GM12878 (cell line): ENCODE measurements at regions not wholly inside any gene's neighbourhood (a gene's known extent, or its start where the extent isn't known, plus 50 kb on each side); places are given as distances from the start of the nearest gene placed in this dataset.

Source experiments
- ATAC-seq: fragments of 200-7000 bp; cut with Tn5 transposase; 3 replicates; pipeline ENCODE4 v1.9.1; 2020; ENCODE audit warnings: mild to moderate bottlenecking, moderate library complexity
- BruUV-seq: library from RNA; stranded (reverse); fragments of 400-500 nt; replicated peaks from 2 replicates; lab custom pipeline; 2021; lab: Mats Ljungman, UMichigan
- CTCF ChIA-PET: fragments of 300-600 bp; sonication (Branson Sonifier 250); formaldehyde crosslinking; extraction: SDS; loops from one replicate; lab custom pipeline; 2021; ENCODE audit warnings: inconsistent platforms; lab: Yijun Ruan, JAX
- POLR2A ChIA-PET: fragments of 350-600 bp; formaldehyde crosslinking; extraction: SDS; loops from one replicate; lab custom pipeline; 2021; ENCODE audit warnings: inconsistent platforms; lab: Charles Lee
- RAD21 ChIA-PET: fragments of 300-600 bp; sonication (Branson Sonifier 250); formaldehyde crosslinking; loops from one replicate; lab custom pipeline; 2023; ENCODE audit warnings: antibody characterized with exemption; ENCODE audit not compliant: unreplicated experiment; lab: Charles Lee
- SMC1A ChIA-PET: fragments of 300-600 bp; sonication (Branson Sonifier 250); formaldehyde crosslinking; loops from one replicate; lab custom pipeline; 2023; ENCODE audit not compliant: unreplicated experiment, uncharacterized antibody; lab: Charles Lee
- DNase-seq: peaks from one replicate; pipeline ENCODE4 v3.0.0-alpha.2; 2011; ENCODE audit warnings: low read depth, low spot score
- FAIRE-seq: peaks from 3 replicates; lab custom pipeline; 2011; peaks lifted over from hg19 to GRCh38; lab: Jason Lieb, UNC
- H2AFZ ChIP-seq: 2 replicates; pipeline ENCODE4 v1.6.0; 2011; ENCODE audit warnings: low read depth, low read length, control low read depth; ENCODE audit not compliant: control insufficient read depth
- H3K27ac ChIP-seq: 2 replicates; pipeline ENCODE4 v1.5.1; 2011; ENCODE audit warnings: control low read depth; ENCODE audit not compliant: control insufficient read depth, insufficient read depth
- H3K27me3 ChIP-seq, 2 experiments: replicated peaks in 1 of 2; 2 replicates each; pipeline versions ENCODE4 v1.6.0 to v1.6.1; 2011; ENCODE audit warnings: low read length in 1 of 2; ENCODE audit not compliant: control insufficient read depth in 2 of 2, insufficient read depth in 2 of 2
- H3K36me3 ChIP-seq, 2 experiments: 2 replicates each; pipeline ENCODE4 v1.5.1; 2011; ENCODE audit warnings: low read length in 1 of 2; ENCODE audit not compliant: control insufficient read depth in 2 of 2, insufficient read depth in 2 of 2
- H3K4me1 ChIP-seq: 2 replicates; pipeline ENCODE4 v1.6.1; 2011; ENCODE audit warnings: mild to moderate bottlenecking, low read length, moderate library complexity, mixed read lengths; ENCODE audit not compliant: control insufficient read depth, insufficient read depth
- H3K4me2 ChIP-seq: 2 replicates; pipeline ENCODE4 v1.6.0; 2011; ENCODE audit warnings: control low read depth; ENCODE audit not compliant: control insufficient read depth, insufficient read depth
- H3K4me3 ChIP-seq: fragments of 200-600 bp; sonication (generic); 2 replicates; pipeline ENCODE4 v1.5.1; 2016
- H3K79me2 ChIP-seq: 2 replicates; pipeline ENCODE4 v1.6.0; 2011; ENCODE audit warnings: low read length; ENCODE audit not compliant: control insufficient read depth, insufficient read depth
- H3K9ac ChIP-seq: 2 replicates; pipeline ENCODE4 v1.8.0; 2011; ENCODE audit warnings: low read length, control low read depth, mixed read lengths; ENCODE audit not compliant: control insufficient read depth, insufficient read depth
- H3K9me3 ChIP-seq: replicated peaks from 3 replicates; pipeline ENCODE4 v1.5.1; 2011; ENCODE audit warnings: mild to moderate bottlenecking, low read length; ENCODE audit not compliant: control insufficient read depth, insufficient read depth
- H4K20me1 ChIP-seq: 2 replicates; pipeline ENCODE4 v1.6.0; 2011; ENCODE audit not compliant: control insufficient read depth, insufficient read depth
- CEBPB ChIP-seq, 2 experiments: fragments of 150-350 bp in 1 of 2; IDR thresholded peaks; 2 replicates each; pipeline ENCODE4 v1.6.1; 2012 to 2014; ENCODE audit warnings: low read depth in 2 of 2, low read length in 2 of 2, borderline replicate concordance in 1 of 2, inconsistent platforms in 1 of 2
- GATAD2B ChIP-seq: fragments of 450-650 bp; conservative IDR thresholded peaks from 2 replicates; pipeline ENCODE4 v1.6.1; 2017; ENCODE audit warnings: low read depth, mild to moderate bottlenecking, moderate library complexity
- SIN3A ChIP-seq: IDR thresholded peaks from 2 replicates; pipeline ENCODE4 v1.6.1; 2012; ENCODE audit warnings: low read depth, low read length, improper control_type of control experiment
- SPI1 ChIP-seq: IDR thresholded peaks from 2 replicates; pipeline ENCODE4 v1.6.1; 2011; ENCODE audit warnings: low read depth, mild to moderate bottlenecking, low read length, moderate library complexity, borderline replicate concordance; ENCODE audit not compliant: insufficient read depth
- SRF ChIP-seq, 2 experiments: IDR thresholded peaks; 2 replicates each; pipeline ENCODE4 v1.6.1; 2011; ENCODE audit warnings: low read depth in 2 of 2, low read length in 2 of 2, mild to moderate bottlenecking in 1 of 2, moderate library complexity in 1 of 2
- WGBS: methylation state at CpG from one replicate; pipeline ENCODE4 v1.1.6; 2016; ENCODE audit warnings: low lambda C conversion rate; ENCODE audit not compliant: insufficient replicate concordance, insufficient coverage; ENCODE audit errors: missing lambda C conversion rate; 5-methylcytosine and 5-hydroxymethylcytosine counted together
- in situ Hi-C: fragments of 300-500 bp; cut with MboI; formaldehyde crosslinking; loops from 9 replicates; pipeline ENCODE4 v1.14.3; 2018; ENCODE audit warnings: mixed read lengths
- intact Hi-C: fragments of 100-400 bp; cut with micrococcal nuclease; formaldehyde crosslinking; loops from one replicate; pipeline ENCODE4 v1.14.2; 2022; ENCODE audit not compliant: unreplicated experiment
- TF ChIP-seq, protein P1 (sequence below): fragments of 450-650 bp; IDR thresholded peaks from 2 replicates; pipeline ENCODE4 v1.6.1; 2017; ENCODE audit warnings: antibody characterized with exemption, mild to moderate bottlenecking, moderate library complexity

DNA sequence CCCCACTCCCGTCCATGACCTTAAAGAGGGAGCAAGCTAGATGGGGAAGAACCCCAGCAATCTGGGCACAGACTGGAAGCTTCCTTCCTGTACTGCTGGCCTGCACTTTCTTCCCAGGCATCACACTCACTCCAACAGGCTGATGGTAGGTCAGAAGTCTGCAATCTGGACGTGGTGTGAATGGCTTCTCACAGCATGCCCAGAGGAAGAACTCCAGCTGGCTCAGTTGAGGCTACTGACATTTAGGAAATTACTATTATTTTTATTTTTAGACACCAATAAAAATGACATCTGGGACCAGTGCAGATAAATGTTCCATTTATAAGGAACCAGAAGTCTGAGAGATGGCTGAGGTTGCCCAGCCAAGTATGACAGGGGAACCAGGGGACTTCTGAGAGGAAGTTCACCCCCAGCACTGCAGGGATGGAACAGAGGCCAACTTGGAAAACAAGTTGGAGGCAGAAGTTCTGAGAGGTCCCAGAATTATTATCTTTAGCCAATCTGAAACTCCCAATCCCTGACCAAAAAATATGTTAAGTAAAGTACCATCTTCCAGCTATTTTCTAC, 163.8 kb upstream of the CTNNB1 start:
- H4K20me1 ChIP-seq = no peaks in the 10 kb centered on the region
- no peak overlapping the region for H3K4me3 ChIP-seq
- no peak for FAIRE-seq
- no peaks in the 10 kb centered on the region for H3K79me2 ChIP-seq
- in situ Hi-C loops = no loop called here
- H3K27ac ChIP-seq = no peak overlapping the region
- TF ChIP-seq SIN3A = no peak
- no peak for TF ChIP-seq SRF (IDR thresholded peaks at IDR 0.05; ENCODE audit: low read depth in 2 of 2, low read length in 2 of 2)
- no peak for TF ChIP-seq GATAD2B
- TF ChIP-seq CEBPB (IDR thresholded peaks at IDR 0.05; ENCODE audit: borderline replicate concordance in 1 of 2, low read depth in 2 of 2, low read length in 2 of 2) = no peak
- intact Hi-C loops = no loop called here
- H3K4me2 ChIP-seq = no peak overlapping the region
- no peak for DNase-seq
- H3K4me1 ChIP-seq = no peaks in the 10 kb centered on the region
- H3K9ac ChIP-seq = no peak overlapping the region
- H3K36me3 ChIP-seq = no peaks in the 10 kb centered on the region
- no TSS peak for BruUV-seq
- POLR2A ChIA-PET = no interaction called here
- ATAC-seq = no peak
- SMC1A ChIA-PET = no interaction called here
- H3K9me3 ChIP-seq = no peaks in the 10 kb centered on the region
- RAD21 ChIA-PET = interaction anchor here (0.6 to 0.8 kb wide), 2 partner anchors 85 to 179 kb away, joined by 3 to 4 read pairs; no protein-coding TSS in a partner anchor
- 0% methylated on average over 1 of the region's 2 CpGs for WGBS
- no peaks in the 10 kb centered on the region; a peak in 2 of 4 replicates for H3K27me3 ChIP-seq
- H2AFZ ChIP-seq = no peak overlapping the region
- CTCF ChIA-PET = no interaction called here

DNA sequence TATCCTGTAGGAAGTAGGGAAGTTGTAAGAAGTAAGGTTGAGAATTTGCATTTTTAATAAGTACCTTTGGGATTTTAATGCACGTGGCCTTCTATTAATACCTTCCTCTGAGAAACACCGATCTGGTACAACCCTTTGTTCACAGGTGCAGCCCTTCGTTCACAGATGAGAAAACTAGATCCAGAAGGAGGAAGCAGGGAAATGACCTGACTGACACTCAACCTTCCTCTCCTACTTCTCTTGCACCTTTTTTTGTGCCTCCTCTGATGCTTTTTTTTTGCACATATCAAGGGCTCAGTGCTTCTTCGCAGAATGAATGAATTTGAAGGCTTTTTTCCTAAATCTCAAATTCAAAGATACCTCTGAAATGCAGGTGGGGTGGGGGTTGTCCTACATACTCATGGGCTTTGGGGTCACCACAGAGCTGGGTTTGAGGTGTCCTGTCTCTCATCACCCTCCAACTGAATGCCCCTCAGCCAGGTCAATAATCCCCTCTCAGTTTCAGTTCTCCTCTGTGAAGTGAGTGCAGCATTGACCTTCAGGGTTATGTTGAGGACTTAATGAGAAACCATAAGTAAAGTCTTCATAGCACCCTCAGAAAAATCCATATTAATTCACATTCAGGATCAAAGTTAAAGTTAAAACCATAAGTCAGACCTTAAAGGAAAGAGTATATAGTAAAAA, 161.5 kb upstream of the CTNNB1 start:
- H3K4me3 ChIP-seq = no peak overlapping the region
- H3K36me3 ChIP-seq = no peaks in the 10 kb centered on the region
- SMC1A ChIA-PET = no interaction called here
- H3K79me2 ChIP-seq = no peaks in the 10 kb centered on the region
- no peak for DNase-seq
- intact Hi-C loops (no loop called here), in situ Hi-C loops (no loop called here)
- FAIRE-seq = no peak
- 3% methylated on average over 4 of the region's 4 CpGs for WGBS
- RAD21 ChIA-PET = no interaction called here
- H2AFZ ChIP-seq = no peak overlapping the region
- no peak overlapping the region for H3K9ac ChIP-seq
- TF ChIP-seq SPI1 = peak; percentile 57; the same call in 1 of the 2 replicates
- TF ChIP-seq, protein P1, sequence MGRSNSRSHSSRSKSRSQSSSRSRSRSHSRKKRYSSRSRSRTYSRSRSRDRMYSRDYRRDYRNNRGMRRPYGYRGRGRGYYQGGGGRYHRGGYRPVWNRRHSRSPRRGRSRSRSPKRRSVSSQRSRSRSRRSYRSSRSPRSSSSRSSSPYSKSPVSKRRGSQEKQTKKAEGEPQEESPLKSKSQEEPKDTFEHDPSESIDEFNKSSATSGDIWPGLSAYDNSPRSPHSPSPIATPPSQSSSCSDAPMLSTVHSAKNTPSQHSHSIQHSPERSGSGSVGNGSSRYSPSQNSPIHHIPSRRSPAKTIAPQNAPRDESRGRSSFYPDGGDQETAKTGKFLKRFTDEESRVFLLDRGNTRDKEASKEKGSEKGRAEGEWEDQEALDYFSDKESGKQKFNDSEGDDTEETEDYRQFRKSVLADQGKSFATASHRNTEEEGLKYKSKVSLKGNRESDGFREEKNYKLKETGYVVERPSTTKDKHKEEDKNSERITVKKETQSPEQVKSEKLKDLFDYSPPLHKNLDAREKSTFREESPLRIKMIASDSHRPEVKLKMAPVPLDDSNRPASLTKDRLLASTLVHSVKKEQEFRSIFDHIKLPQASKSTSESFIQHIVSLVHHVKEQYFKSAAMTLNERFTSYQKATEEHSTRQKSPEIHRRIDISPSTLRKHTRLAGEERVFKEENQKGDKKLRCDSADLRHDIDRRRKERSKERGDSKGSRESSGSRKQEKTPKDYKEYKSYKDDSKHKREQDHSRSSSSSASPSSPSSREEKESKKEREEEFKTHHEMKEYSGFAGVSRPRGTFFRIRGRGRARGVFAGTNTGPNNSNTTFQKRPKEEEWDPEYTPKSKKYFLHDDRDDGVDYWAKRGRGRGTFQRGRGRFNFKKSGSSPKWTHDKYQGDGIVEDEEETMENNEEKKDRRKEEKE = no peak
- TF ChIP-seq, all 136 proteins: peak for 1
- BruUV-seq = no TSS peak
- ChIA-PET POLR2A (no interaction called here), CTCF (no interaction called here)
- H3K27me3 ChIP-seq = no peaks in the 10 kb centered on the region; a peak in 2 of 4 replicates
- ATAC-seq = no peak
- H3K4me1 ChIP-seq = no peaks in the 10 kb centered on the region
- no peaks in the 10 kb centered on the region for H3K9me3 ChIP-seq
- H3K27ac ChIP-seq = no peak overlapping the region
- no peak overlapping the region for H3K4me2 ChIP-seq
- H4K20me1 ChIP-seq = no peaks in the 10 kb centered on the region
